ENCODE measurements at regions not wholly inside any gene's neighbourhood (a gene's known extent, or its start where the extent isn't known, plus 50 kb on each side); places are given as distances from the start of the nearest gene placed in this dataset.

GRCh38 chr16:52751035-52751434, 204.1 kb upstream of the TOX3 start:
- no peak for TF ChIP-seq CTCF (IDR thresholded peaks at IDR 0.05; ENCODE audit: low read depth, low read length, missing control alignments)
- Histone ChIP-seq H3K36me3 (replicated peaks) (no peaks in the 10 kb centered on the region), H3K27ac (no peak overlapping the region), H3K4me3 (ENCODE audit: low read depth, low read length) (no peak overlapping the region), H3K27me3 (replicated peaks) (no peaks in the 10 kb centered on the region)
- no peak for DNase-seq
- in situ Hi-C loops (cut with HindIII; ENCODE audit: low pct_ligation_motif_present, low sequenced_read_pairs) = no loop called here

GRCh38 chr16:52748741-52749140, 201.8 kb upstream of the TOX3 start:
- in situ Hi-C loops (cut with HindIII; ENCODE audit: low pct_ligation_motif_present, low sequenced_read_pairs) = no loop called here
- no peaks in the 10 kb centered on the region for H3K27me3 ChIP-seq (replicated peaks)
- no peak for TF ChIP-seq CTCF (IDR thresholded peaks at IDR 0.05; ENCODE audit: low read depth, low read length, missing control alignments)

GRCh38 chr16:52747088-52747595, 200.2 kb upstream of the TOX3 start:
- no peaks in the 10 kb centered on the region for H3K36me3 ChIP-seq (replicated peaks)
- H3K4me3 ChIP-seq (ENCODE audit: low read depth, low read length) = no peak overlapping the region
- no peak for DNase-seq
- TF ChIP-seq CTCF (IDR thresholded peaks at IDR 0.05; ENCODE audit: low read depth, low read length, missing control alignments) = no peak
- no peaks in the 10 kb centered on the region for H3K27me3 ChIP-seq (replicated peaks)
- in situ Hi-C loops (cut with HindIII; ENCODE audit: low pct_ligation_motif_present, low sequenced_read_pairs) = no loop called here
- H3K27ac ChIP-seq = no peak overlapping the region

More at GRCh38 chr16:52748741-52749140, 201.8 kb upstream of the TOX3 start:
- no peak overlapping the region for H3K4me3 ChIP-seq (ENCODE audit: low read depth, low read length)
- no peak overlapping the region for H3K27ac ChIP-seq
- H3K36me3 ChIP-seq (replicated peaks) = no peaks in the 10 kb centered on the region
- no peak for DNase-seq

- no peaks in the 10 kb centered on the region for H3K27me3 ChIP-seq (replicated peaks)
- H3K4me3 ChIP-seq (ENCODE audit: low read depth, low read length) = no peak overlapping the region
- no peaks in the 10 kb centered on the region for H3K36me3 ChIP-seq (replicated peaks)
- H3K27ac ChIP-seq = no peak overlapping the region
- no peak for TF ChIP-seq CTCF (IDR thresholded peaks at IDR 0.05; ENCODE audit: low read depth, low read length, missing control alignments)
- DNase-seq = no peak
- in situ Hi-C loops (cut with HindIII; ENCODE audit: low pct_ligation_motif_present, low sequenced_read_pairs) = no loop called here
These were observed 196.8 kb upstream of the TOX3 start for GRCh38 chr16:52743707-52744106.

GRCh38 chr16:52742608-52743170, 195.7 kb upstream of the TOX3 start:
- no peak for DNase-seq
- no peaks in the 10 kb centered on the region for H3K36me3 ChIP-seq (replicated peaks)
- TF ChIP-seq CTCF (IDR thresholded peaks at IDR 0.05; ENCODE audit: low read depth, low read length, missing control alignments) = no peak
- no peaks in the 10 kb centered on the region for H3K27me3 ChIP-seq (replicated peaks)
- in situ Hi-C loops (cut with HindIII; ENCODE audit: low pct_ligation_motif_present, low sequenced_read_pairs) = no loop called here
- no peak overlapping the region for H3K4me3 ChIP-seq (ENCODE audit: low read depth, low read length)
- H3K27ac ChIP-seq = no peak overlapping the region

- no peak for TF ChIP-seq CTCF (IDR thresholded peaks at IDR 0.05; ENCODE audit: low read depth, low read length, missing control alignments)
- no peaks in the 10 kb centered on the region for H3K36me3 ChIP-seq (replicated peaks)
- no peaks in the 10 kb centered on the region for H3K27me3 ChIP-seq (replicated peaks)
- H3K27ac ChIP-seq = no peak overlapping the region
- no peak overlapping the region for H3K4me3 ChIP-seq (ENCODE audit: low read depth, low read length)
- in situ Hi-C loops (cut with HindIII; ENCODE audit: low pct_ligation_motif_present, low sequenced_read_pairs) = no loop called here
- no peak for DNase-seq
These were observed 195.1 kb upstream of the TOX3 start for GRCh38 chr16:52742052-52742451.

All from brain microvascular endothelial cell (primary cell).